ENCODE measurements at regions not wholly inside any gene's neighbourhood (a gene's known extent, or its start where the extent isn't known, plus 50 kb on each side); places are given as distances from the start of the nearest gene placed in this dataset.

GRCh38 chr2:189261431-189261841 lies 81.9 kb upstream of the COL5A2 start:
- no peak for TF ChIP-seq CTCF (IDR thresholded peaks at IDR 0.05)
- TF ChIP-seq POLR2A (IDR thresholded peaks at IDR 0.05; ENCODE audit: low read depth): no peak
- no peak for TF ChIP-seq POLR2AphosphoS5 (IDR thresholded peaks at IDR 0.05)

Measured in esophagus muscularis mucosa (tissue), 3 donors.